Endothelial cell of umbilical vein (primary cell): ENCODE measurements at regions not wholly inside any gene's neighbourhood (a gene's known extent, or its start where the extent isn't known, plus 50 kb on each side); places are given as distances from the start of the nearest gene placed in this dataset.
"Not testable (repeated sequence)": the region's sequence is repeated elsewhere in the genome, so short reads cannot be mapped to it uniquely, and the experiment has no call there.

Experiments used
- BruUV-seq: library from RNA; stranded (reverse); fragments of 400-500 nt; replicated peaks from 2 replicates; lab custom pipeline; 2021; lab: Mats Ljungman, UMichigan
- CTCF ChIA-PET: fragments of 300-600, 350-600 bp; sonication (Branson Sonifier 250); formaldehyde crosslinking; loops from one replicate; lab custom pipeline; 2021; ENCODE audit warnings: antibody characterized with exemption, inconsistent platforms; lab: Charles Lee
- POLR2A ChIA-PET: fragments of 300-600, 350-600 bp; sonication (Branson Sonifier 250); formaldehyde crosslinking; loops from one replicate; lab custom pipeline; 2021; ENCODE audit warnings: antibody characterized with exemption, inconsistent platforms; lab: Charles Lee
- DNase-seq: peaks from one replicate; pipeline ENCODE4 v3.0.0-alpha.2; 2011; ENCODE audit warnings: low read depth, low spot score
- FAIRE-seq: peaks from 2 replicates; lab custom pipeline; 2011; peaks lifted over from hg19 to GRCh38; lab: Jason Lieb, UNC
- H2AFZ ChIP-seq: 2 replicates; pipeline ENCODE4 v1.6.0; 2012; ENCODE audit warnings: low read depth, low read length, control low read depth, inconsistent platforms
- H3K27ac ChIP-seq: 2 replicates; pipeline ENCODE4 v1.5.1; 2011; ENCODE audit warnings: low read depth, mild to moderate bottlenecking, control low read depth, low read length, moderate library complexity; ENCODE audit not compliant: insufficient read depth
- H3K27me3 ChIP-seq, 2 experiments: 2 replicates each; pipeline versions ENCODE4 v1.6.0 to v1.6.1; 2011; ENCODE audit warnings: low read length in 2 of 2, mixed read lengths in 1 of 2; ENCODE audit not compliant: control insufficient read depth in 2 of 2, insufficient read depth in 2 of 2
- H3K36me3 ChIP-seq, 2 experiments: 2 replicates in 1 of 2; 3 replicates in 1 of 2; pipeline ENCODE4 v1.5.1; 2011; ENCODE audit warnings: low read length in 2 of 2, mild to moderate bottlenecking in 1 of 2, moderate library complexity in 1 of 2; ENCODE audit not compliant: control insufficient read depth in 2 of 2, insufficient read depth in 2 of 2; ENCODE audit errors: extremely low read depth in 1 of 2
- H3K4me1 ChIP-seq: 3 replicates; pipeline ENCODE4 v1.5.1; 2011; ENCODE audit warnings: mild to moderate bottlenecking, low read length; ENCODE audit not compliant: control insufficient read depth, insufficient read depth; ENCODE audit errors: extremely low read depth
- H3K4me2 ChIP-seq: 2 replicates; pipeline ENCODE4 v1.6.1; 2011; ENCODE audit warnings: low read length, control low read depth, mixed read lengths; ENCODE audit not compliant: insufficient read depth
- H3K4me3 ChIP-seq, 3 experiments: fragments of 200-600 bp in 1 of 3; sonication (generic), shearing (Covaris generic) in 1 of 3; replicated peaks in 1 of 3; 2 replicates each; pipeline ENCODE4 v1.5.1; 2011 to 2016; ENCODE audit warnings: control low read depth in 3 of 3, low read length in 3 of 3, mild to moderate bottlenecking in 2 of 3, inconsistent platforms in 1 of 3, low read depth in 1 of 3, moderate library complexity in 1 of 3; ENCODE audit not compliant: insufficient read depth in 1 of 3
- H3K79me2 ChIP-seq: 2 replicates; pipeline ENCODE4 v1.6.0; 2012; ENCODE audit warnings: low read length, inconsistent platforms; ENCODE audit not compliant: control insufficient read depth, insufficient read depth
- H3K9ac ChIP-seq: replicated peaks from 2 replicates; pipeline ENCODE3; 2011; ENCODE audit warnings: low read length, control low read depth; ENCODE audit not compliant: insufficient read depth; ENCODE audit errors: extremely low read depth
- H3K9me1 ChIP-seq: replicated peaks from 3 replicates; pipeline ENCODE4 v1.6.0; 2011; ENCODE audit warnings: mild to moderate bottlenecking, low read length; ENCODE audit not compliant: control insufficient read depth, insufficient read depth; ENCODE audit errors: extremely low read depth
- H3K9me3 ChIP-seq: replicated peaks from 2 replicates; pipeline ENCODE4 v1.5.1; 2012; ENCODE audit warnings: low read length, inconsistent platforms; ENCODE audit not compliant: control insufficient read depth, insufficient read depth
- H4K20me1 ChIP-seq: replicated peaks from 2 replicates; pipeline ENCODE3; 2011; ENCODE audit warnings: mild to moderate bottlenecking, low read length; ENCODE audit not compliant: control insufficient read depth, insufficient read depth; ENCODE audit errors: extremely low read depth
- dilution Hi-C: fragments of 300-500 bp; cut with MboI; formaldehyde crosslinking; loops from one replicate; pipeline ENCODE4 v1.15.0; 2019; ENCODE audit warnings: low sequenced_read_pairs; ENCODE audit not compliant: extremely low pct_ligation_motif_present
- intact Hi-C: fragments of 100-400 bp; cut with micrococcal nuclease; formaldehyde crosslinking; loops from one replicate; pipeline ENCODE4 v1.10.0; 2022

GRCh38 chr9:67166335-67166734 lies 174.0 kb upstream of the SPATA31A3 start:
- H3K4me1 ChIP-seq, CTCF ChIA-PET: not testable (repeated sequence)

GRCh38 chr9:67162827-67163226 lies 170.5 kb upstream of the SPATA31A3 start:
- POLR2A ChIA-PET, H3K9ac ChIP-seq, H2AFZ ChIP-seq, H3K4me3 ChIP-seq, H3K4me1 ChIP-seq, H3K27ac ChIP-seq, BruUV-seq, H4K20me1 ChIP-seq, dilution Hi-C loops, H3K9me1 ChIP-seq, H3K36me3 ChIP-seq, DNase-seq, H3K9me3 ChIP-seq, H3K27me3 ChIP-seq, H3K4me2 ChIP-seq, FAIRE-seq, intact Hi-C loops, CTCF ChIA-PET, H3K79me2 ChIP-seq: not testable (repeated sequence)

More at GRCh38 chr9:67166335-67166734, 174.0 kb upstream of the SPATA31A3 start:
- dilution Hi-C loops, H3K4me3 ChIP-seq, H2AFZ ChIP-seq, H4K20me1 ChIP-seq, BruUV-seq, intact Hi-C loops, FAIRE-seq, H3K4me2 ChIP-seq, H3K36me3 ChIP-seq, H3K27ac ChIP-seq, POLR2A ChIA-PET, H3K9ac ChIP-seq, H3K27me3 ChIP-seq, H3K79me2 ChIP-seq, H3K9me1 ChIP-seq, DNase-seq, H3K9me3 ChIP-seq: not testable (repeated sequence)

GRCh38 chr9:67155218-67155617 lies 162.9 kb upstream of the SPATA31A3 start:
- DNase-seq, H3K27ac ChIP-seq, H3K36me3 ChIP-seq, POLR2A ChIA-PET, H3K79me2 ChIP-seq, H3K4me1 ChIP-seq, H3K9me3 ChIP-seq, H4K20me1 ChIP-seq, CTCF ChIA-PET, FAIRE-seq, dilution Hi-C loops, H3K27me3 ChIP-seq, H3K9me1 ChIP-seq, H3K4me2 ChIP-seq, H3K4me3 ChIP-seq, H2AFZ ChIP-seq, BruUV-seq, H3K9ac ChIP-seq, intact Hi-C loops: not testable (repeated sequence)

GRCh38 chr9:67153501-67153900 lies 161.2 kb upstream of the SPATA31A3 start:
- H2AFZ ChIP-seq, DNase-seq, FAIRE-seq, H3K27me3 ChIP-seq, H3K36me3 ChIP-seq, H3K4me1 ChIP-seq, H3K4me2 ChIP-seq, H4K20me1 ChIP-seq, CTCF ChIA-PET, H3K4me3 ChIP-seq, H3K9me1 ChIP-seq, intact Hi-C loops, H3K9me3 ChIP-seq, BruUV-seq, H3K27ac ChIP-seq, H3K9ac ChIP-seq, H3K79me2 ChIP-seq, dilution Hi-C loops, POLR2A ChIA-PET: not testable (repeated sequence)
